ENCODE measurements at regions not wholly inside any gene's neighbourhood (a gene's known extent, or its start where the extent isn't known, plus 50 kb on each side); places are given as distances from the start of the nearest gene placed in this dataset.

GRCh38 chr15:95108673-95109072, 877.3 kb downstream of the MCTP2 start:
- intact Hi-C loops (cut with micrococcal nuclease) = no loop called here
- H3K9me3 ChIP-seq (replicated peaks) = peaks cover 3% of the 10 kb centered on the region
- H3K27ac ChIP-seq (replicated peaks) = no peak overlapping the region
- no peak overlapping the region for H3K4me3 ChIP-seq
- no peaks in the 10 kb centered on the region for H3K36me3 ChIP-seq
- no peaks in the 10 kb centered on the region for H3K27me3 ChIP-seq (ENCODE audit: low read depth)
- no peaks in the 10 kb centered on the region for H3K4me1 ChIP-seq
- TF ChIP-seq, protein P1, sequence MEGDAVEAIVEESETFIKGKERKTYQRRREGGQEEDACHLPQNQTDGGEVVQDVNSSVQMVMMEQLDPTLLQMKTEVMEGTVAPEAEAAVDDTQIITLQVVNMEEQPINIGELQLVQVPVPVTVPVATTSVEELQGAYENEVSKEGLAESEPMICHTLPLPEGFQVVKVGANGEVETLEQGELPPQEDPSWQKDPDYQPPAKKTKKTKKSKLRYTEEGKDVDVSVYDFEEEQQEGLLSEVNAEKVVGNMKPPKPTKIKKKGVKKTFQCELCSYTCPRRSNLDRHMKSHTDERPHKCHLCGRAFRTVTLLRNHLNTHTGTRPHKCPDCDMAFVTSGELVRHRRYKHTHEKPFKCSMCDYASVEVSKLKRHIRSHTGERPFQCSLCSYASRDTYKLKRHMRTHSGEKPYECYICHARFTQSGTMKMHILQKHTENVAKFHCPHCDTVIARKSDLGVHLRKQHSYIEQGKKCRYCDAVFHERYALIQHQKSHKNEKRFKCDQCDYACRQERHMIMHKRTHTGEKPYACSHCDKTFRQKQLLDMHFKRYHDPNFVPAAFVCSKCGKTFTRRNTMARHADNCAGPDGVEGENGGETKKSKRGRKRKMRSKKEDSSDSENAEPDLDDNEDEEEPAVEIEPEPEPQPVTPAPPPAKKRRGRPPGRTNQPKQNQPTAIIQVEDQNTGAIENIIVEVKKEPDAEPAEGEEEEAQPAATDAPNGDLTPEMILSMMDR (IDR thresholded peaks at IDR 0.05; ENCODE audit: borderline replicate concordance) = no peak
- no peak for DNase-seq

GRCh38 chr15:95111969-95112368, 880.6 kb downstream of the MCTP2 start:
- H3K9me3 ChIP-seq (replicated peaks) = peaks cover 3% of the 10 kb centered on the region
- no peak for DNase-seq
- H3K4me1 ChIP-seq = no peaks in the 10 kb centered on the region
- no peak overlapping the region for H3K27ac ChIP-seq (replicated peaks)
- TF ChIP-seq, protein P1 (IDR thresholded peaks at IDR 0.05; ENCODE audit: borderline replicate concordance) = no peak
- H3K36me3 ChIP-seq = no peaks in the 10 kb centered on the region
- no peaks in the 10 kb centered on the region for H3K27me3 ChIP-seq (ENCODE audit: low read depth)
- H3K4me3 ChIP-seq = no peak overlapping the region
- intact Hi-C loops (cut with micrococcal nuclease) = no loop called here

GRCh38 chr15:95113041-95113440, 881.7 kb downstream of the MCTP2 start:
- Histone ChIP-seq H3K27ac (replicated peaks) (no peak overlapping the region), H3K4me1 (no peaks in the 10 kb centered on the region), H3K4me3 (no peak overlapping the region), H3K27me3 (ENCODE audit: low read depth) (no peaks in the 10 kb centered on the region), H3K9me3 (replicated peaks) (peaks cover 3% of the 10 kb centered on the region), H3K36me3 (no peaks in the 10 kb centered on the region)
- intact Hi-C loops (cut with micrococcal nuclease) = no loop called here
- TF ChIP-seq, protein P1 (IDR thresholded peaks at IDR 0.05; ENCODE audit: borderline replicate concordance) = no peak
- no peak for DNase-seq

GRCh38 chr15:95119041-95119610, 887.8 kb downstream of the MCTP2 start:
- intact Hi-C loops (cut with micrococcal nuclease) = no loop called here
- H3K9me3 ChIP-seq (replicated peaks) = no peaks in the 10 kb centered on the region

GRCh38 chr15:95120595-95120994, 889.2 kb downstream of the MCTP2 start:
- no peaks in the 10 kb centered on the region for H3K4me1 ChIP-seq
- no peak overlapping the region for H3K27ac ChIP-seq (replicated peaks)
- H3K27me3 ChIP-seq (ENCODE audit: low read depth) = no peaks in the 10 kb centered on the region
- TF ChIP-seq, protein P1 (IDR thresholded peaks at IDR 0.05; ENCODE audit: borderline replicate concordance) = no peak
- no peaks in the 10 kb centered on the region for H3K9me3 ChIP-seq (replicated peaks)
- H3K4me3 ChIP-seq = no peak overlapping the region
- intact Hi-C loops (cut with micrococcal nuclease) = no loop called here
- no peaks in the 10 kb centered on the region for H3K36me3 ChIP-seq
- no peak for DNase-seq

More at GRCh38 chr15:95119041-95119610, 887.8 kb downstream of the MCTP2 start:
- no peaks in the 10 kb centered on the region for H3K36me3 ChIP-seq
- TF ChIP-seq, protein P1 (IDR thresholded peaks at IDR 0.05; ENCODE audit: borderline replicate concordance) = no peak
- H3K27ac ChIP-seq (replicated peaks) = no peak overlapping the region
- no peak for DNase-seq
- H3K4me3 ChIP-seq = no peak overlapping the region
- H3K4me1 ChIP-seq = no peaks in the 10 kb centered on the region
- H3K27me3 ChIP-seq (ENCODE audit: low read depth) = no peaks in the 10 kb centered on the region

Data from left ventricle myocardium inferior (tissue), 1 donor.